Nephron progenitor cell (in vitro differentiated cells): ENCODE measurements at regions not wholly inside any gene's neighbourhood (a gene's known extent, or its start where the extent isn't known, plus 50 kb on each side); places are given as distances from the start of the nearest gene placed in this dataset.

Experiments used
- DNase-seq: peaks from one replicate; pipeline ENCODE4 v3.0.0; 2021
- H3K27ac Mint-ChIP-seq: 2 replicates; pipeline ENCODE4 v1.8.0; 2021; ENCODE audit warnings: mild to moderate bottlenecking, moderate library complexity, mixed read lengths
- H3K27me3 Mint-ChIP-seq: 2 replicates; pipeline ENCODE4 v1.8.0; 2021; ENCODE audit warnings: mild to moderate bottlenecking, low read depth, mixed read lengths; ENCODE audit not compliant: poor library complexity
- H3K36me3 Mint-ChIP-seq: 2 replicates; pipeline ENCODE4 v1.8.0; 2021; ENCODE audit warnings: low read depth, mixed read lengths
- H3K4me1 Mint-ChIP-seq: 2 replicates; pipeline ENCODE4 v1.8.0; 2021; ENCODE audit warnings: mixed read lengths
- H3K4me3 Mint-ChIP-seq: 2 replicates; pipeline ENCODE4 v1.8.0; 2021; ENCODE audit warnings: mild to moderate bottlenecking, moderate library complexity, mixed read lengths
- H3K9me3 Mint-ChIP-seq: 2 replicates; pipeline ENCODE4 v1.8.0; 2021; ENCODE audit warnings: mild to moderate bottlenecking, moderate library complexity, mixed read lengths
- TF ChIP-seq, protein P1 (sequence below): fragments of 200-600 bp; sonication (generic); IDR thresholded peaks from 2 replicates; pipeline ENCODE4 v1.5.0; 2021; ENCODE audit warnings: antibody characterized with exemption

- TF ChIP-seq, protein P1, sequence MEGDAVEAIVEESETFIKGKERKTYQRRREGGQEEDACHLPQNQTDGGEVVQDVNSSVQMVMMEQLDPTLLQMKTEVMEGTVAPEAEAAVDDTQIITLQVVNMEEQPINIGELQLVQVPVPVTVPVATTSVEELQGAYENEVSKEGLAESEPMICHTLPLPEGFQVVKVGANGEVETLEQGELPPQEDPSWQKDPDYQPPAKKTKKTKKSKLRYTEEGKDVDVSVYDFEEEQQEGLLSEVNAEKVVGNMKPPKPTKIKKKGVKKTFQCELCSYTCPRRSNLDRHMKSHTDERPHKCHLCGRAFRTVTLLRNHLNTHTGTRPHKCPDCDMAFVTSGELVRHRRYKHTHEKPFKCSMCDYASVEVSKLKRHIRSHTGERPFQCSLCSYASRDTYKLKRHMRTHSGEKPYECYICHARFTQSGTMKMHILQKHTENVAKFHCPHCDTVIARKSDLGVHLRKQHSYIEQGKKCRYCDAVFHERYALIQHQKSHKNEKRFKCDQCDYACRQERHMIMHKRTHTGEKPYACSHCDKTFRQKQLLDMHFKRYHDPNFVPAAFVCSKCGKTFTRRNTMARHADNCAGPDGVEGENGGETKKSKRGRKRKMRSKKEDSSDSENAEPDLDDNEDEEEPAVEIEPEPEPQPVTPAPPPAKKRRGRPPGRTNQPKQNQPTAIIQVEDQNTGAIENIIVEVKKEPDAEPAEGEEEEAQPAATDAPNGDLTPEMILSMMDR = no peak
- peaks cover under 1% of the 10 kb centered on the region for H3K36me3 Mint-ChIP-seq
- no peak overlapping the region for H3K4me3 Mint-ChIP-seq
- peaks cover 6% of the 10 kb centered on the region for H3K9me3 Mint-ChIP-seq
- no peak for DNase-seq
- no peaks in the 10 kb centered on the region for H3K27me3 Mint-ChIP-seq
- H3K27ac Mint-ChIP-seq = no peak overlapping the region
- H3K4me1 Mint-ChIP-seq = no peaks in the 10 kb centered on the region
Observed at GRCh38 chr4:126230269-126230668, 915.5 kb downstream of the FAT4 start.

GRCh38 chr4:126233483-126233882, 918.7 kb downstream of the FAT4 start:
- TF ChIP-seq, protein P1 = no peak
- peaks cover 5% of the 10 kb centered on the region for H3K36me3 Mint-ChIP-seq
- H3K4me1 Mint-ChIP-seq = peaks cover 12% of the 10 kb centered on the region
- H3K27me3 Mint-ChIP-seq = no peaks in the 10 kb centered on the region
- no peak overlapping the region for H3K4me3 Mint-ChIP-seq
- H3K9me3 Mint-ChIP-seq = peaks cover 10% of the 10 kb centered on the region
- no peak overlapping the region for H3K27ac Mint-ChIP-seq
- DNase-seq = no peak

DNA sequence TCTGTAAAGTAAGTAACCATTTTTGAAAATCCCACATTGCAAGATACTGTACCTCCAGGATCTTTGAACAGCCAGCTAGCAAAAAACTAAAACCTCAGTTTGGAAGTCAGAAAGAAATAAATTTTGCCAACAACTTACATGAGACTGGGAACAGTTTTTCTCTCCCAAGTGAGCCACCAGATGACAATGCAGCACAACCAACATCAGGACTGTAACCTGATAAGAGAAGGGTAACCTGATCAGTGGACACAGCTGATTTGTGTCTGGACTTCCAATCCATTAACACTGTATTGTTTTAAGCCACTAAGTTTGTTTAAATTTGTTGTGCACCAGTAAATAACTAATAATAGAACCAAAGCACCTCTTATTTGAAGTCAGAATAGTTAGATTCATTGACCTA, 923.3 kb downstream of the FAT4 start:
- H3K4me1 Mint-ChIP-seq = peaks cover 12% of the 10 kb centered on the region
- peaks cover 5% of the 10 kb centered on the region for H3K36me3 Mint-ChIP-seq
- peak overlapping the region; percentile 79 for H3K27ac Mint-ChIP-seq
- no peak for DNase-seq
- H3K9me3 Mint-ChIP-seq = peaks cover 10% of the 10 kb centered on the region
- no peak overlapping the region for H3K4me3 Mint-ChIP-seq
- H3K27me3 Mint-ChIP-seq = no peaks in the 10 kb centered on the region
- TF ChIP-seq, protein P1 = no peak

GRCh38 chr4:126241634-126242033, 926.9 kb downstream of the FAT4 start:
- Mint-ChIP-seq H3K36me3 (no peaks in the 10 kb centered on the region), H3K9me3 (peaks cover 16% of the 10 kb centered on the region), H3K4me3 (no peak overlapping the region), H3K27me3 (no peaks in the 10 kb centered on the region), H3K4me1 (peaks cover 12% of the 10 kb centered on the region), H3K27ac (no peak overlapping the region)
- no peak for DNase-seq
- TF ChIP-seq, protein P1 = no peak

GRCh38 chr4:126242679-126243390, 928.1 kb downstream of the FAT4 start:
- Mint-ChIP-seq H3K4me1 (peaks cover 4% of the 10 kb centered on the region), H3K36me3 (no peaks in the 10 kb centered on the region), H3K27me3 (no peaks in the 10 kb centered on the region), H3K27ac (no peak overlapping the region), H3K4me3 (no peak overlapping the region), H3K9me3 (peaks cover 16% of the 10 kb centered on the region)
- DNase-seq = no peak
- TF ChIP-seq, protein P1 = no peak

GRCh38 chr4:126247409-126247808, 932.7 kb downstream of the FAT4 start:
- Mint-ChIP-seq H3K27ac (no peak overlapping the region), H3K4me1 (no peaks in the 10 kb centered on the region), H3K9me3 (peaks cover 16% of the 10 kb centered on the region), H3K36me3 (no peaks in the 10 kb centered on the region), H3K27me3 (no peaks in the 10 kb centered on the region), H3K4me3 (no peak overlapping the region)
- TF ChIP-seq, protein P1 = no peak
- no peak for DNase-seq
